Tibial artery (tissue), 4 donors: ENCODE measurements at regions not wholly inside any gene's neighbourhood (a gene's known extent, or its start where the extent isn't known, plus 50 kb on each side); places are given as distances from the start of the nearest gene placed in this dataset.

Experiments used
- DNase-seq, 2 donors: peaks; one replicate each; pipeline ENCODE4 v3.0.0-alpha.2; 2019
- H3K27ac ChIP-seq, 2 donors: fragments of 200-600 bp; sonication (generic) in 1 of 2; 1 replicate in 1 of 2; 2 replicates in 1 of 2; pipeline ENCODE4 v1.5.1; 2018 to 2019; ENCODE audit warnings: mild to moderate bottlenecking in 1 of 2
- H3K27me3 ChIP-seq, 2 donors: fragments of 200-600 bp; sonication (generic) in 1 of 2; one replicate each; pipeline versions ENCODE4 v1.5.1 to v1.6.0; 2016 to 2019
- H3K36me3 ChIP-seq, 3 donors: fragments of 200-600 bp; sonication (generic) in 2 of 3; one replicate each; pipeline ENCODE4 v1.5.1; 2016 to 2019; ENCODE audit warnings: mild to moderate bottlenecking in 2 of 3
- H3K4me1 ChIP-seq, 4 donors: fragments of 200-600 bp; sonication (generic) in 2 of 4; 1 replicate in 3 of 4; 2 replicates in 1 of 4; pipeline ENCODE4 v1.5.1; 2016 to 2019
- H3K4me3 ChIP-seq, 2 donors: fragments of 200-600 bp; sonication (generic) in 1 of 2; 1 replicate in 1 of 2; 2 replicates in 1 of 2; pipeline ENCODE4 v1.5.1; 2018 to 2019; ENCODE audit warnings: mild to moderate bottlenecking in 2 of 2
- H3K9me3 ChIP-seq, 3 donors: fragments of 200-600 bp; sonication (generic) in 1 of 3; one replicate each; pipeline ENCODE4 v1.5.1; 2016 to 2019
- intact Hi-C: fragments of 100-400 bp; cut with DNase I; formaldehyde crosslinking; loops from one replicate; pipeline ENCODE4 v1.15.0; 2023; ENCODE audit warnings: low total_unique reads
- TF ChIP-seq, protein P1 (sequence below), 2 experiments: fragments of 200-600 bp in 1 of 2; fragments of 450-650 bp in 1 of 2; IDR thresholded peaks; one replicate each; pipeline ENCODE4 v1.5.1; 2017 to 2019; ENCODE audit warnings: antibody characterized with exemption in 2 of 2, mild to moderate bottlenecking in 1 of 2, moderate library complexity in 1 of 2

DNA sequence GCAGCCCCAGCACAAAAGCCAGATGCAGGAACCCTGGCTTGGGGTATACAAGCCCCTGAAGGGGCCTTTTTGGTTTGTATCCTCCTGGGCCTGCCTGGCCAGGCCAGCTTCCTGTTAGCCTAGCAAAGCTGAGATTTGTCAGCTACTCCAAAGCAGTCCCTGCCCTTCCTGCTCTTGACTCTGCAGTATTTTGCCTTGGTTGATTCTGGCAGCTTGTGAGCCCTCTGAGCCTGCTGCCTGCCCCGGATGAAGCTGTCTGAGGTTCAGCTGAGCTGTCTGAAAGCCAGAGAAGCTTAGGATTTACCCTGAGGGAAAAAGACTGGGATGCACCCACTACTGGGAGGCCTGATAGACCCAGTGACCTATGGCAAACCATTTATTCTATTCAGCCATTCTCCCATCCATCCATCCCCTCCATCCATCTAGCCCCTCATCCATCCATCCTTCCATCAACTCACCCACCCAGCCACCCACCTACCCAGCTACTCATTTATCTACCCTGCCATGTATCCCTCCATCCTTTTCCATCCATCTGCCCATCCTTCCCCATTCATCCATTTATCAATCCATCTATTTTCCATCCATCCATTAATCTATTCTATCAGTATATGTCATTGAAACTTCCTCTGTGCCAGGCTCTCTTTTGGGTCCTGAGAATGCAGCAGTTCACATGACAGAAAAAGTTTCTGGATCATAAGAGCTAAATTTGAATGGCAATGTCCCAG, 307.5 kb downstream of the DHX35 start:
- H3K4me1 ChIP-seq, result no peaks in the 10 kb centered on the region
- no peaks in the 10 kb centered on the region for H3K9me3 ChIP-seq
- no peak overlapping the region for H3K4me3 ChIP-seq
- H3K27ac ChIP-seq, result no peak overlapping the region
- DNase-seq, result no peak
- H3K36me3 ChIP-seq, result no peaks in the 10 kb centered on the region
- TF ChIP-seq, protein P1, sequence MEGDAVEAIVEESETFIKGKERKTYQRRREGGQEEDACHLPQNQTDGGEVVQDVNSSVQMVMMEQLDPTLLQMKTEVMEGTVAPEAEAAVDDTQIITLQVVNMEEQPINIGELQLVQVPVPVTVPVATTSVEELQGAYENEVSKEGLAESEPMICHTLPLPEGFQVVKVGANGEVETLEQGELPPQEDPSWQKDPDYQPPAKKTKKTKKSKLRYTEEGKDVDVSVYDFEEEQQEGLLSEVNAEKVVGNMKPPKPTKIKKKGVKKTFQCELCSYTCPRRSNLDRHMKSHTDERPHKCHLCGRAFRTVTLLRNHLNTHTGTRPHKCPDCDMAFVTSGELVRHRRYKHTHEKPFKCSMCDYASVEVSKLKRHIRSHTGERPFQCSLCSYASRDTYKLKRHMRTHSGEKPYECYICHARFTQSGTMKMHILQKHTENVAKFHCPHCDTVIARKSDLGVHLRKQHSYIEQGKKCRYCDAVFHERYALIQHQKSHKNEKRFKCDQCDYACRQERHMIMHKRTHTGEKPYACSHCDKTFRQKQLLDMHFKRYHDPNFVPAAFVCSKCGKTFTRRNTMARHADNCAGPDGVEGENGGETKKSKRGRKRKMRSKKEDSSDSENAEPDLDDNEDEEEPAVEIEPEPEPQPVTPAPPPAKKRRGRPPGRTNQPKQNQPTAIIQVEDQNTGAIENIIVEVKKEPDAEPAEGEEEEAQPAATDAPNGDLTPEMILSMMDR (IDR thresholded peaks at IDR 0.05), result no peak
- intact Hi-C loops, result no loop called here
- H3K27me3 ChIP-seq, result no peaks in the 10 kb centered on the region

- Histone ChIP-seq H3K27ac (no peak overlapping the region), H3K9me3 (no peaks in the 10 kb centered on the region), H3K4me1 (no peaks in the 10 kb centered on the region), H3K27me3 (no peaks in the 10 kb centered on the region), H3K4me3 (no peak overlapping the region), H3K36me3 (no peaks in the 10 kb centered on the region)
- intact Hi-C loops, result no loop called here
- TF ChIP-seq, protein P1 (IDR thresholded peaks at IDR 0.05), result peak; percentile 50 to 56
- DNase-seq, result peak in 1 of 2 donors; percentile 42
These were observed 306.9 kb downstream of the DHX35 start for GRCh38 chr20:39268981-39269461.

- no peaks in the 10 kb centered on the region for H3K9me3 ChIP-seq
- no peaks in the 10 kb centered on the region for H3K27me3 ChIP-seq
- H3K4me3 ChIP-seq, result no peak overlapping the region
- H3K4me1 ChIP-seq, result no peaks in the 10 kb centered on the region
- no peaks in the 10 kb centered on the region for H3K36me3 ChIP-seq
- TF ChIP-seq, protein P1 (IDR thresholded peaks at IDR 0.05), result no peak
- H3K27ac ChIP-seq, result no peak overlapping the region
- intact Hi-C loops, result no loop called here
- DNase-seq, result no peak
These were observed 306.4 kb downstream of the DHX35 start for GRCh38 chr20:39268491-39268951.

DNA sequence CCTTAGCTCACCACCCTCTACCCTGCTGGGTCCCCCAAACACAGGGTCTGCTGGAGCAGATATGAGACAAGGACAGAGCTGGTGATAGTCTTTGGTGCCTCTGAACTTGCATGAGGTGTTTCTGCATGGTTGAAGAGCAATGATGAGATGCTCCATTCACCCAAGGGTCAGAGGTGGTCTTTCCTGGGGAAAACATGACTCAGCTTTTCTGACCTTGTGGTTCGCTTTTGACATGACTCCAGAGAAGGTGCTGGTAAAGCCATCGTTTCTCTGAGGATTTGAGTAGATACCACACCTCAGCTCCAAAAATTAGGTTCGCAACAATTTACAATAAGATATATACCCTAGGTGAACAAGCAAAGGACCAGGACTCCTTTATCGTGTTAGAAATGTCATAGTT, 304.8 kb downstream of the DHX35 start:
- H3K9me3 ChIP-seq, result no peaks in the 10 kb centered on the region
- H3K27me3 ChIP-seq, result no peaks in the 10 kb centered on the region
- no peak for DNase-seq
- TF ChIP-seq, protein P1 (IDR thresholded peaks at IDR 0.05), result no peak
- H3K4me1 ChIP-seq, result no peaks in the 10 kb centered on the region
- H3K27ac ChIP-seq, result no peak overlapping the region
- no peak overlapping the region for H3K4me3 ChIP-seq
- no peaks in the 10 kb centered on the region for H3K36me3 ChIP-seq
- intact Hi-C loops, result no loop called here

DNA sequence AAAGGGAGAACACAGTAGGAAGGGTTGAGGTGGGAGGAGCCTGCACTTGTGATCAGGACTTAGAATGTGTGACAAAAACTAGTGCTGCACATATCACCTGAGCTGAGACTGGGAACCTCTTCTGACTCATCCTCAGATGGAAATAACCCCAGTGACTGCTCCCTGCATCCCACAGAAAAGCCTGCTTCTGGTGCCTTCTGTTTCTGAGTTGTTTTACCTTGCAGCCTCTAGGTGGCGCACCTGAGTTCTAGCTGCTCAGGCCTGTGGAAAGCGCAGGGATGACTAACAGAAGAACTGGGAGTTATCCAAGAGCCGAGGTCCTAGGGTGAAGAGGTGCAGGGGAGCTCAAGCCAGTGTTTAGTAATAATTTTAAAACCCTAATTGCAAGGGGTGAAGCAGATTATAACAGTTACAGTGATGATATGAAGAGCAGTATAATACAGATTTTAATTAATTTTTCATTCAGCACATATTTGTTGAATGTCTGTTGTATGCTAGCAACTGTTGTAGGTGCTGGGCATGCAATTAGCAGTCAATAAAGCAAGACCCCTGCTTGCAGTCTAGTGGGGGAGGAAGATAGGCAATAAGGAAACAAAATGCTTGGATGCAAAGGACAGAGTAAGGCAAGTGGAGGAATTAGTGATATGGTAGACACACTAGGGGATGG, 302.5 kb downstream of the DHX35 start:
- no peaks in the 10 kb centered on the region for H3K9me3 ChIP-seq
- H3K4me3 ChIP-seq, result no peak overlapping the region
- TF ChIP-seq, protein P1 (IDR thresholded peaks at IDR 0.05), result peak; percentile 58 to 68
- intact Hi-C loops, result no loop called here
- no peaks in the 10 kb centered on the region for H3K4me1 ChIP-seq
- DNase-seq, result peak in 1 of 2 donors; percentile 39
- H3K27me3 ChIP-seq, result no peaks in the 10 kb centered on the region
- H3K27ac ChIP-seq, result no peak overlapping the region
- H3K36me3 ChIP-seq, result no peaks in the 10 kb centered on the region
